GM10266 (cell line): ENCODE measurements at regions not wholly inside any gene's neighbourhood (a gene's known extent, or its start where the extent isn't known, plus 50 kb on each side); places are given as distances from the start of the nearest gene placed in this dataset.

Experiments used
- DNase-seq: peaks from one replicate; pipeline ENCODE4 v3.0.0; 2012; ENCODE audit errors: extremely low spot score
- CTCF ChIP-seq: IDR thresholded peaks from 2 replicates; pipeline ENCODE4 v1.5.1; 2012; ENCODE audit warnings: mild to moderate bottlenecking, low read depth; ENCODE audit not compliant: control insufficient read depth, insufficient read depth; ENCODE audit errors: missing control alignments

- TF ChIP-seq CTCF, result no peak
- DNase-seq, result no peak
Measured at GRCh38 chr17:6240601-6241000, 170.4 kb downstream of the WSCD1 start.

GRCh38 chr17:6240001-6240400, 169.8 kb downstream of the WSCD1 start:
- TF ChIP-seq CTCF, result no peak
- DNase-seq, result no peak

GRCh38 chr17:6239241-6239798, 169.1 kb downstream of the WSCD1 start:
- no peak for TF ChIP-seq CTCF
- no peak for DNase-seq

GRCh38 chr17:6233856-6234255, 163.7 kb downstream of the WSCD1 start:
- TF ChIP-seq CTCF, result no peak
- no peak for DNase-seq

GRCh38 chr17:6233339-6233738, 163.2 kb downstream of the WSCD1 start:
- DNase-seq, result no peak
- no peak for TF ChIP-seq CTCF

GRCh38 chr17:6232732-6233101, 162.5 kb downstream of the WSCD1 start:
- no peak for DNase-seq
- TF ChIP-seq CTCF, result no peak

GRCh38 chr17:6231886-6232731, 161.9 kb downstream of the WSCD1 start:
- DNase-seq, result no peak

More at GRCh38 chr17:6231886-6232731, 161.9 kb downstream of the WSCD1 start:
- TF ChIP-seq CTCF, result no peak
